OCI-LY7 (cell line): ENCODE measurements at regions not wholly inside any gene's neighbourhood (a gene's known extent, or its start where the extent isn't known, plus 50 kb on each side); places are given as distances from the start of the nearest gene placed in this dataset.

Source experiments
- EZH2phosphoT487 ChIP-seq: fragments of 200-600 bp; sonication (generic); IDR thresholded peaks from 2 replicates; pipeline ENCODE4 v1.6.1; 2018; ENCODE audit warnings: low read depth, borderline replicate concordance, mild to moderate bottlenecking, mixed run types, antibody characterized with exemption, low read length, moderate library complexity, mixed read lengths
- TF ChIP-seq, protein P1 (sequence below): fragments of 200-600 bp; sonication (generic); conservative IDR thresholded peaks from 2 replicates; pipeline ENCODE4 v1.5.1; 2014; ENCODE audit warnings: mild to moderate bottlenecking, antibody characterized with exemption, low read length, moderate library complexity, mixed read lengths

DNA sequence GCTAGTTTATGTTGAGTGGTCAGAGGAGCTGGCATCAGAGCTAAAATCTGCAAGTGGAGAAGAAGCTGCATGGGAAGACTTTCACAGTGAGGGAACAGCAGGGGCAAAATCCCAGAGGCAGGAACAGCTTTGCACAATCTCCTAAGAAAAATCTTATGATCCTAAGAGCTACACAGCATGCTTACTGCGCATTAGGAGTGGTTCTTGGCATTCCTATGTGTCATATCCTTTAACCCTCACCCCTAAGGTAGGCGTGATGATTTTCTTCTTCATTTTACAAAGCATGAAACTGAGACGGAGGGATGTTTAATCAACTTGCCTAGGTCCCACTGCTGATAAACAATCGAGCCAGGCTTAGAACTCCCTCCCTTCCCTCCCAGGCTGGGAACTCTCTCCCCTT, 313.6 kb upstream of the SULF2 start:
- no peak for TF ChIP-seq EZH2phosphoT487
- TF ChIP-seq, protein P1, sequence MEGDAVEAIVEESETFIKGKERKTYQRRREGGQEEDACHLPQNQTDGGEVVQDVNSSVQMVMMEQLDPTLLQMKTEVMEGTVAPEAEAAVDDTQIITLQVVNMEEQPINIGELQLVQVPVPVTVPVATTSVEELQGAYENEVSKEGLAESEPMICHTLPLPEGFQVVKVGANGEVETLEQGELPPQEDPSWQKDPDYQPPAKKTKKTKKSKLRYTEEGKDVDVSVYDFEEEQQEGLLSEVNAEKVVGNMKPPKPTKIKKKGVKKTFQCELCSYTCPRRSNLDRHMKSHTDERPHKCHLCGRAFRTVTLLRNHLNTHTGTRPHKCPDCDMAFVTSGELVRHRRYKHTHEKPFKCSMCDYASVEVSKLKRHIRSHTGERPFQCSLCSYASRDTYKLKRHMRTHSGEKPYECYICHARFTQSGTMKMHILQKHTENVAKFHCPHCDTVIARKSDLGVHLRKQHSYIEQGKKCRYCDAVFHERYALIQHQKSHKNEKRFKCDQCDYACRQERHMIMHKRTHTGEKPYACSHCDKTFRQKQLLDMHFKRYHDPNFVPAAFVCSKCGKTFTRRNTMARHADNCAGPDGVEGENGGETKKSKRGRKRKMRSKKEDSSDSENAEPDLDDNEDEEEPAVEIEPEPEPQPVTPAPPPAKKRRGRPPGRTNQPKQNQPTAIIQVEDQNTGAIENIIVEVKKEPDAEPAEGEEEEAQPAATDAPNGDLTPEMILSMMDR, result no peak
